Midbrain (tissue), 1 donor: ENCODE measurements at regions not wholly inside any gene's neighbourhood (a gene's known extent, or its start where the extent isn't known, plus 50 kb on each side); places are given as distances from the start of the nearest gene placed in this dataset.

Experiments
- DNase-seq: peaks from one replicate; lab custom pipeline; 2025; lab: John Stamatoyannopoulos, UW

- no peak for DNase-seq
These were observed 366.7 kb downstream of the PIK3R1 start for GRCh38 chr5:68582284-68582683.

GRCh38 chr5:68587171-68587570 lies 371.6 kb downstream of the PIK3R1 start:
- DNase-seq, result no peak

- no peak for DNase-seq
These were observed 376.3 kb downstream of the PIK3R1 start for GRCh38 chr5:68591850-68592249.

GRCh38 chr5:68592351-68592750 lies 376.8 kb downstream of the PIK3R1 start:
- DNase-seq, result no peak

GRCh38 chr5:68593211-68593671 lies 377.7 kb downstream of the PIK3R1 start:
- no peak for DNase-seq

DNA sequence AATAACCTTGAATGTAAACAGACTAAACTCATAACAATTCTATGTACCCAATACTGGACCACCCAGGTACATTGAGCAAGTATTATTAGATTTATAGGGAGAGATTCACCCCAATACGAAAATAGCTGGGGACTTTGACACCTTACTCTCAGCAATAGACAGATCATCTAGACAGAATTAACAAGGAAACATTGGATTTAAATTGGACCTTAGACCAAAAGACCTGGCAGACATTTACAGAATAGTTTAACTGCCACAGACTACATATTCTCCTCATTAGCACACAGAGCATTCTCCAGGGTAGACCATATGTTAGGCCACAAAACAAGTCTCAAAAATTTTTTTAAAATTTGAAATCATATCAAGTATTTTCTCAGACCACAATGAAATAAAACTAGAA lies 397.4 kb downstream of the PIK3R1 start:
- no peak for DNase-seq

- no peak for DNase-seq
These were observed 402.9 kb downstream of the PIK3R1 start for GRCh38 chr5:68618501-68618900.

GRCh38 chr5:68627001-68627400 lies 411.4 kb downstream of the PIK3R1 start:
- DNase-seq, result no peak

DNA sequence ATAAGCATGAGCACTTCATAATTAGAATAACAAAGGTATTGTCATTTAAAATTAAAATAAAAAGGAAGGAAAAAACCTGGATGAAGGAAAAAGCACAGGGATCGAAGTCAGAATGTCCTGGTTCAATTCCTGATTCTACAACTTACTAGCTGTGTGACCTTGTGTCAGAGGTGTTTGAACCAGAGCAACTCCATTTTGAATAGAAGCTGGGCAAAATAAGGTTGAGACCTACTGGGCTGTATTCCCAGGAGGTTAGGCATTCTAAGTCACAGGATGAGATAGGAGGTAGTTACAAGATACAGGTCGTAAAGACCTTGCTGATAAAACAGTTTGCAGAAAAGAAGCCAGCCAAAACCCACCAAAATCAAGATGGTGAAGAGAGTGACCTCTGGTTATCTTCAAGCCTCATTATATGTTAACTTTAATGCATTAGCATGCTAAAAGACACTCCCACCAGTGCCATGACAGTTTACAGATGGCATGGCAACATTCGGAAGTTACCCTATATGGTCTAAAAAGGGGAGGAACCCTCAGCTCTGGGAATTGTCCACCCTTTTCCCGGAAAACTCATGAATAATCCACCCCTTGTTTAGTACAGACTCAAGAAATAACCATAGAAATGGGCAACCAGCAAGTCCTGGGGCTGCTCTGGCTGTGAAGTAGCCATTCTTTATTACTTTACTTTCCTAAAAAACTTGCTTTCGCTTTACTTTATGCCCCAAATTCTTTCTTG lies 412.7 kb downstream of the PIK3R1 start:
- no peak for DNase-seq

DNA sequence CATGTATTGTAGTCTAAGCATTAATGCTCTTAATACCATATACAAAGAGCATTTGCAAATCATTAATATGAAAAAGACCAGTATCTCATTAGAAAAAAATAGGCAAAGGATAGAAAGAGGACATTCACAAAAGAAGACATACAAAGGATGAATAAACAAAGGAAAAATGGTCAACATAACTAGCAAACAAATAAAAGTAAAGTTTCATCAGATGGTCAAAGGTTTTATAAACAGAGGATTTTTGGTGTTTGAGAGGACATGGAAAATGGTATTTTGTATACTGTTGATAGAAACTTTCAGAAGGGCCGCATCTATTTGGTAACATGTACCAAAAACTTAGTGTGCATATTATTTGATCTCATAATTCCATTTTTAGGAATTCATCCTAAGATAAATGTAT lies 414.8 kb downstream of the PIK3R1 start:
- no peak for DNase-seq

- DNase-seq, result no peak
These were observed 416.3 kb downstream of the PIK3R1 start for GRCh38 chr5:68631884-68632283.

- DNase-seq, result no peak
These were observed 425.7 kb downstream of the PIK3R1 start for GRCh38 chr5:68641211-68641610.

GRCh38 chr5:68643064-68643463 lies 427.5 kb downstream of the PIK3R1 start:
- no peak for DNase-seq

- DNase-seq, result no peak
These were observed 429.4 kb downstream of the PIK3R1 start for GRCh38 chr5:68644971-68645370.

- DNase-seq, result no peak
These were observed 430.6 kb downstream of the PIK3R1 start for GRCh38 chr5:68646144-68646543.

GRCh38 chr5:68647743-68648142 lies 432.2 kb downstream of the PIK3R1 start:
- no peak for DNase-seq

GRCh38 chr5:68648944-68649857 lies 433.6 kb downstream of the PIK3R1 start:
- no peak for DNase-seq

- DNase-seq, result no peak
These were observed 437.0 kb downstream of the PIK3R1 start for GRCh38 chr5:68652534-68652965.

- DNase-seq, result no peak
These were observed 437.9 kb downstream of the PIK3R1 start for GRCh38 chr5:68653471-68653870.

- DNase-seq, result no peak
These were observed 436.5 kb upstream of the SLC30A5 start for GRCh38 chr5:68657055-68657961.

- no peak for DNase-seq
These were observed 434.9 kb upstream of the SLC30A5 start for GRCh38 chr5:68658810-68659372.

- no peak for DNase-seq
These were observed 433.9 kb upstream of the SLC30A5 start for GRCh38 chr5:68659881-68660280.
